H1 (cell line): ENCODE measurements at regions not wholly inside any gene's neighbourhood (a gene's known extent, or its start where the extent isn't known, plus 50 kb on each side); places are given as distances from the start of the nearest gene placed in this dataset.

Experiments
- ATF3 ChIP-seq: IDR thresholded peaks from 2 replicates; pipeline ENCODE4 v1.6.1; 2011; ENCODE audit warnings: low read depth, mild to moderate bottlenecking, low read length; ENCODE audit not compliant: insufficient read depth
- RBBP5 ChIP-seq: IDR thresholded peaks from 2 replicates; pipeline ENCODE4 v1.7.1; 2012; ENCODE audit warnings: low read depth, mild to moderate bottlenecking, inconsistent platforms, low read length, moderate library complexity, borderline replicate concordance
- TF ChIP-seq, protein P1 (sequence below): IDR thresholded peaks from 2 replicates; pipeline ENCODE4 v1.6.1; 2012; ENCODE audit warnings: inconsistent platforms

DNA sequence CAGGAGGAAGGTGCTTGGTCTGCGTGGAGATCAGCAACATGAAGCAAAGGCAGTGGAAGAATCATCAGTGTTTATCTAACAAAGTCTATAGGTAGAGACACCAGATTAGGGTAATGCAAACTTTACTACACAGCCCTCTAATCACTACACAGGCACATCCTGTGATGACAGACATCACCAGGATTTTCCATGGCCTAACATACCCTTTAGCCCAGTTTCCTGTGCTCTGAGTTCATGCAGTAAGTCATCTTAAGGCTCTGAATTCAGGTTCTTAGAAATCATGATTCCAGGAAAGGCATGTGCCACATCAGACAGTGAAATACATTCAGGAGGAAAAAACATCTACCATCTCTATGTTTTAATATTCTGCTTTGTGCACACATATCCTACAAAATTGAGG is 708.5 kb upstream of the SLC8A1 start (continued):
- TF ChIP-seq ATF3 (no peak), RBBP5 (no peak)
- TF ChIP-seq, protein P1, sequence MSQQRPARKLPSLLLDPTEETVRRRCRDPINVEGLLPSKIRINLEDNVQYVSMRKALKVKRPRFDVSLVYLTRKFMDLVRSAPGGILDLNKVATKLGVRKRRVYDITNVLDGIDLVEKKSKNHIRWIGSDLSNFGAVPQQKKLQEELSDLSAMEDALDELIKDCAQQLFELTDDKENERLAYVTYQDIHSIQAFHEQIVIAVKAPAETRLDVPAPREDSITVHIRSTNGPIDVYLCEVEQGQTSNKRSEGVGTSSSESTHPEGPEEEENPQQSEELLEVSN, result no peak
